GM12874 (cell line): ENCODE measurements at regions not wholly inside any gene's neighbourhood (a gene's known extent, or its start where the extent isn't known, plus 50 kb on each side); places are given as distances from the start of the nearest gene placed in this dataset.

Experiments used
- TF ChIP-seq, protein P1 (sequence below): IDR thresholded peaks from 2 replicates; pipeline ENCODE4 v1.5.1; 2011; ENCODE audit warnings: low read depth, mild to moderate bottlenecking, control low read depth, low read length, moderate library complexity; ENCODE audit not compliant: insufficient read depth

- TF ChIP-seq, protein P1, sequence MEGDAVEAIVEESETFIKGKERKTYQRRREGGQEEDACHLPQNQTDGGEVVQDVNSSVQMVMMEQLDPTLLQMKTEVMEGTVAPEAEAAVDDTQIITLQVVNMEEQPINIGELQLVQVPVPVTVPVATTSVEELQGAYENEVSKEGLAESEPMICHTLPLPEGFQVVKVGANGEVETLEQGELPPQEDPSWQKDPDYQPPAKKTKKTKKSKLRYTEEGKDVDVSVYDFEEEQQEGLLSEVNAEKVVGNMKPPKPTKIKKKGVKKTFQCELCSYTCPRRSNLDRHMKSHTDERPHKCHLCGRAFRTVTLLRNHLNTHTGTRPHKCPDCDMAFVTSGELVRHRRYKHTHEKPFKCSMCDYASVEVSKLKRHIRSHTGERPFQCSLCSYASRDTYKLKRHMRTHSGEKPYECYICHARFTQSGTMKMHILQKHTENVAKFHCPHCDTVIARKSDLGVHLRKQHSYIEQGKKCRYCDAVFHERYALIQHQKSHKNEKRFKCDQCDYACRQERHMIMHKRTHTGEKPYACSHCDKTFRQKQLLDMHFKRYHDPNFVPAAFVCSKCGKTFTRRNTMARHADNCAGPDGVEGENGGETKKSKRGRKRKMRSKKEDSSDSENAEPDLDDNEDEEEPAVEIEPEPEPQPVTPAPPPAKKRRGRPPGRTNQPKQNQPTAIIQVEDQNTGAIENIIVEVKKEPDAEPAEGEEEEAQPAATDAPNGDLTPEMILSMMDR, result no peak
Observed at GRCh38 chr13:99027661-99028425, 50.0 kb upstream of the DOCK9 start.

DNA sequence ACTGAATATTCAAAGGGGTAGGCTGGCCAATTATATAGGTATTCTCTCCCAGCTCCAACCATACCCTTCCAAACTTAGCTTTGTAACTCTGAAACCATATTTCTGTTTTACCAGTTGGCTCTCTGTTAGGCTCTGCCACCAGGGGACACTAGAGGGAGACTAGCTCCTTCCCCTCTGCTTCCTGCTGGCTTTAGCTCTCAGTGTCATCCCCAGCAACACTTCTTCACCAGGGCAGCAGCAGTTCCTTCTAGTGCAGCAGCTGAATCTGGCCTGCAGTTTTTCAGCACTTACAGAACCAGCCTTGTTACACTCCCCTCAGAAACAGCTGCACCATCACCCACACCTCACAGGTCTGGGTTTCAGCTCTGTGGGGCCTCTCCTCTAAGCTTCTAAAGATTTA lies 51.0 kb upstream of the DOCK9 start:
- TF ChIP-seq, protein P1, result peak; percentile 52

GRCh38 chr13:99029576-99029975 lies 51.7 kb upstream of the DOCK9 start:
- TF ChIP-seq, protein P1, result no peak

GRCh38 chr13:99030326-99030725 lies 52.5 kb upstream of the DOCK9 start:
- TF ChIP-seq, protein P1, result no peak

- TF ChIP-seq, protein P1, result no peak
Observed at GRCh38 chr13:99031832-99032231, 54.0 kb upstream of the DOCK9 start.

- TF ChIP-seq, protein P1, result no peak
Observed at GRCh38 chr13:99033814-99034213, 56.0 kb upstream of the DOCK9 start.

DNA sequence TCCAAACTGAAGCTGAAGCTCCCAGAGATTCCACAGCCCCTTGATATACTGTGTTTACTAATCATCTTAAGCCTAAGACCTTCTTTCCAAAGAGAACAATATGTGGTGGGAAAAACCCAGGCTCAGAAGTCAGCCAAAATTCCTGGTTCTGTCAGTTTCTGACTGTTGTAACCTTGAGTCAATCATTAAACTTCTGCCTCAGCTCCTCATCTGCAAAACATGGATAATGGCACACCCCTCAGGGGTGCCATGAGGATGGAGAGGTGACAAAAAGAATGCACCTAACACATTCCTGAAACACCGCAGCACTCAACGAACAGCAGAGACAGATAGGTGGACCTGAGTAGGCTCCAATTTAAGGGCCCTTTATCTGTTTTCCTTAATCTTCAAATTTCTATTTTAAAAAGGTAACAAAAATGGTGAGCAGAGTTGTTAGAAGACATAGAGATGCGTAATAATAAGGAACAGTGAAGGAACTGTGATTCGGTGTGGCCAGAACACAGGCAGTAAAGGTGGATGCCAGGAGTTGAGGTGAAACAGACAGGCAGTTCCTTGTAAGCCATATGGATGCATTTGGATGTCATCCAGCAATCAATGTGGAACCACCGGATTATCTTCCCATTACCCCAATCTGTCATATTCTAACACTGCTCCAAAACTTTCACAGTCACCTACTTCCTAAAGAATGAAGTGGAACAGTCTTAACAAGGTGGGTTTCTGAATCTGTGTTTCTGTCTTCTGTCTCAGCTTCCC lies 56.6 kb upstream of the DOCK9 start:
- TF ChIP-seq, protein P1, result no peak
